K562 (cell line): ENCODE measurements at regions not wholly inside any gene's neighbourhood (a gene's known extent, or its start where the extent isn't known, plus 50 kb on each side); places are given as distances from the start of the nearest gene placed in this dataset.

Source experiments
- ATAC-seq: fragments of 200-7000 bp; cut with Tn5 transposase; 3 replicates; pipeline ENCODE4 v1.9.1; 2020; ENCODE audit warnings: moderate library complexity
- BruUV-seq: library from RNA; stranded (reverse); fragments of 400-500 nt; replicated peaks from 2 replicates; lab custom pipeline; 2021; lab: Mats Ljungman, UMichigan
- CTCF ChIA-PET: fragments of 300-600 bp; formaldehyde crosslinking; extraction: SDS; loops from one replicate; lab custom pipeline; 2021; ENCODE audit warnings: low intra/inter-chr PET ratio; lab: Yijun Ruan, JAX
- POLR2A ChIA-PET: fragments of 300-600, 350-650 bp; sonication (Branson Sonifier 250); formaldehyde crosslinking; extraction: SDS; loops from one replicate; lab custom pipeline; 2021; ENCODE audit warnings: antibody characterized with exemption, inconsistent platforms; lab: Yijun Ruan, JAX
- DNase-seq, 4 experiments: peaks; one replicate each; pipeline versions ENCODE4 v3.0.0 to v3.0.0-alpha.2; 2011 to 2018; ENCODE audit warnings: low spot score in 3 of 4, mixed read lengths in 3 of 4; ENCODE audit errors: extremely low read depth in 1 of 4
- FAIRE-seq: peaks from 2 replicates; lab custom pipeline; 2011; peaks lifted over from hg19 to GRCh38; lab: Jason Lieb, UNC
- H2AFZ ChIP-seq: 2 replicates; pipeline ENCODE4 v1.6.0; 2011; ENCODE audit warnings: low read depth, low read length, control low read depth, inconsistent platforms
- H3K27ac ChIP-seq: fragments of 200-600 bp; 3 replicates; pipeline ENCODE4 v1.8.0; 2011; ENCODE audit warnings: low read depth, mild to moderate bottlenecking, control low read depth, inconsistent platforms, low read length, moderate library complexity, mixed read lengths; ENCODE audit errors: extremely low read depth
- H3K27me3 ChIP-seq, 2 experiments: fragments of 300-600 bp in 1 of 2; 2 replicates in 1 of 2; 3 replicates in 1 of 2; pipeline versions ENCODE4 v1.6.0 to v1.8.0; 2011; ENCODE audit warnings: inconsistent platforms in 2 of 2, low read length in 2 of 2, mild to moderate bottlenecking in 1 of 2, mixed read lengths in 1 of 2, moderate library complexity in 1 of 2; ENCODE audit not compliant: control insufficient read depth in 2 of 2, insufficient read depth in 2 of 2
- H3K36me3 ChIP-seq: fragments of 300-600 bp; 3 replicates; pipeline ENCODE4 v1.8.0; 2011; ENCODE audit warnings: mild to moderate bottlenecking, low read length, inconsistent platforms; ENCODE audit not compliant: control insufficient read depth, insufficient read depth
- H3K4me1 ChIP-seq, 2 experiments: fragments of 200-600 bp in 1 of 2; replicated peaks in 1 of 2; 2 replicates in 1 of 2; 3 replicates in 1 of 2; pipeline versions ENCODE4 v1.5.1 to v1.8.0; 2011; ENCODE audit warnings: inconsistent platforms in 2 of 2, low read length in 2 of 2, mild to moderate bottlenecking in 1 of 2, mixed read lengths in 1 of 2, moderate library complexity in 1 of 2; ENCODE audit not compliant: control insufficient read depth in 2 of 2, insufficient read depth in 2 of 2
- H3K4me2 ChIP-seq: 2 replicates; pipeline ENCODE4 v1.6.1; 2011; ENCODE audit warnings: low read length, control low read depth, inconsistent platforms, mixed read lengths; ENCODE audit not compliant: insufficient read depth
- H3K4me3 ChIP-seq: fragments of 200-600 bp; sonication (generic), shearing (Covaris generic); 2 replicates; pipeline ENCODE4 v1.5.1; 2016; ENCODE audit warnings: control low read depth, inconsistent platforms
- H3K79me2 ChIP-seq: fragments of 200-600 bp; 3 replicates; pipeline ENCODE4 v1.8.0; 2011; ENCODE audit warnings: low read length, inconsistent platforms; ENCODE audit not compliant: control insufficient read depth, insufficient read depth
- H3K9ac ChIP-seq, 2 experiments: 2 replicates each; pipeline versions ENCODE4 v1.6.0 to v1.6.1; 2011; ENCODE audit warnings: low read depth in 2 of 2, low read length in 2 of 2, control low read depth in 1 of 2, inconsistent platforms in 1 of 2, mild to moderate bottlenecking in 1 of 2, mixed read lengths in 1 of 2; ENCODE audit not compliant: insufficient read depth in 1 of 2
- H3K9me1 ChIP-seq: one replicate; pipeline ENCODE4 v1.6.0; 2011; ENCODE audit warnings: inconsistent platforms, mild to moderate bottlenecking, low read length, moderate library complexity; ENCODE audit not compliant: control insufficient read depth, insufficient read depth
- H3K9me3 ChIP-seq: replicated peaks from 2 replicates; pipeline ENCODE4 v1.5.1; 2011; ENCODE audit warnings: low read depth, low read length, inconsistent platforms; ENCODE audit not compliant: control insufficient read depth, insufficient read depth
- H4K20me1 ChIP-seq: replicated peaks from 2 replicates; pipeline ENCODE4 v1.6.1; 2011; ENCODE audit warnings: low read length, inconsistent platforms, mixed read lengths; ENCODE audit not compliant: control insufficient read depth, insufficient read depth
- KDM2B ChIP-seq: fragments of 250-450 bp; sonication (Bioruptor Pico); IDR thresholded peaks from 2 replicates; pipeline ENCODE4 v1.8.0; 2021; ENCODE audit warnings: mild to moderate bottlenecking, moderate library complexity
- NFXL1 ChIP-seq: fragments of 450-650 bp; formaldehyde crosslinking; IDR thresholded peaks from 2 replicates; pipeline ENCODE4 v1.4.0; 2021; ENCODE audit warnings: mild to moderate bottlenecking
- ZNF274 ChIP-seq: IDR thresholded peaks from 2 replicates; pipeline ENCODE4 v1.6.1; 2011; ENCODE audit warnings: low read depth, mild to moderate bottlenecking, low read length, moderate library complexity, borderline replicate concordance
- ZNF41 ChIP-seq: fragments of 250-450 bp; sonication (Bioruptor Pico); conservative IDR thresholded peaks from 2 replicates; pipeline ENCODE4 v1.4.0; 2020; ENCODE audit warnings: mild to moderate bottlenecking
- ZNF785 ChIP-seq: fragments of 250-450 bp; sonication (Bioruptor Pico); IDR thresholded peaks from 2 replicates; pipeline ENCODE4 v1.4.0; 2020; ENCODE audit warnings: mild to moderate bottlenecking
- WGBS: fragments of 100-300 bp; shearing (Covaris generic); methylation state at CpG from one replicate; pipeline ENCODE4 v1.1.6; 2016; ENCODE audit warnings: low coverage, mixed read lengths; ENCODE audit not compliant: insufficient coverage; ENCODE audit errors: missing lambda C conversion rate; 5-methylcytosine and 5-hydroxymethylcytosine counted together
- in situ Hi-C: fragments of 300-500 bp; cut with MboI; formaldehyde crosslinking; loops from 4 replicates; pipeline ENCODE4 v1.15.0; 2018; ENCODE audit warnings: inconsistent platforms, mixed read lengths
- intact Hi-C: fragments of 100-400 bp; cut with micrococcal nuclease; formaldehyde crosslinking; loops from 2 replicates; pipeline ENCODE4 v1.14.2; 2022
- TF ChIP-seq, protein P1 (sequence below): fragments of 450-650 bp; IDR thresholded peaks from 2 replicates; pipeline ENCODE4 v1.6.1; 2018; ENCODE audit not compliant: partially characterized antibody

GRCh38 chr5:1706021-1706420, 93.6 kb downstream of the MRPL36 start (continued):
- TF ChIP-seq, protein P1, sequence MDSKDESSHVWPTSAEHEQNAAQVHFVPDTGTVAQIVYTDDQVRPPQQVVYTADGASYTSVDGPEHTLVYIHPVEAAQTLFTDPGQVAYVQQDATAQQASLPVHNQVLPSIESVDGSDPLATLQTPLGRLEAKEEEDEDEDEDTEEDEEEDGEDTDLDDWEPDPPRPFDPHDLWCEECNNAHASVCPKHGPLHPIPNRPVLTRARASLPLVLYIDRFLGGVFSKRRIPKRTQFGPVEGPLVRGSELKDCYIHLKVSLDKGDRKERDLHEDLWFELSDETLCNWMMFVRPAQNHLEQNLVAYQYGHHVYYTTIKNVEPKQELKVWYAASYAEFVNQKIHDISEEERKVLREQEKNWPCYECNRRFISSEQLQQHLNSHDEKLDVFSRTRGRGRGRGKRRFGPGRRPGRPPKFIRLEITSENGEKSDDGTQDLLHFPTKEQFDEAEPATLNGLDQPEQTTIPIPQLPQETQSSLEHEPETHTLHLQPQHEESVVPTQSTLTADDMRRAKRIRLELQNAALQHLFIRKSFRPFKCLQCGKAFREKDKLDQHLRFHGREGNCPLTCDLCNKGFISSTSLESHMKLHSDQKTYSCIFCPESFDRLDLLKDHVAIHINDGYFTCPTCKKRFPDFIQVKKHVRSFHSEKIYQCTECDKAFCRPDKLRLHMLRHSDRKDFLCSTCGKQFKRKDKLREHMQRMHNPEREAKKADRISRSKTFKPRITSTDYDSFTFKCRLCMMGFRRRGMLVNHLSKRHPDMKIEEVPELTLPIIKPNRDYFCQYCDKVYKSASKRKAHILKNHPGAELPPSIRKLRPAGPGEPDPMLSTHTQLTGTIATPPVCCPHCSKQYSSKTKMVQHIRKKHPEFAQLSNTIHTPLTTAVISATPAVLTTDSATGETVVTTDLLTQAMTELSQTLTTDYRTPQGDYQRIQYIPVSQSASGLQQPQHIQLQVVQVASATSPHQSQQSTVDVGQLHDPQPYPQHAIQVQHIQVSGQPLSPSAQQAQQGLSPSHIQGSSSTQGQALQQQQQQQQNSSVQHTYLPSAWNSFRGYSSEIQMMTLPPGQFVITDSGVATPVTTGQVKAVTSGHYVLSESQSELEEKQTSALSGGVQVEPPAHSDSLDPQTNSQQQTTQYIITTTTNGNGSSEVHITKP, result no peak
- TF ChIP-seq, all 486 proteins: peak for 0

GRCh38 chr5:1704676-1705075, 95.0 kb downstream of the MRPL36 start:
- BruUV-seq, result no TSS peak
- H3K9me3 ChIP-seq, result no peaks in the 10 kb centered on the region
- no peak for FAIRE-seq
- POLR2A ChIA-PET, result interaction anchor here (0.6 kb wide), 2 partner anchors 12 to 16 kb away, joined by 3 read pairs; no protein-coding TSS in a partner anchor
- WGBS, result 1% methylated on average over 7 of the region's 7 CpGs
- peaks cover 0 to 9% of the 10 kb centered on the region in 2 experiments; a peak in 3 of 5 replicates for H3K4me1 ChIP-seq
- H3K9ac ChIP-seq, result no peak overlapping the region
- peaks cover 67 to 89% of the 10 kb centered on the region in 2 experiments for H3K27me3 ChIP-seq
- no peaks in the 10 kb centered on the region for H3K9me1 ChIP-seq
- H3K4me2 ChIP-seq, result no peak overlapping the region
- no peak overlapping the region for H3K4me3 ChIP-seq
- no peaks in the 10 kb centered on the region for H3K36me3 ChIP-seq
- H3K79me2 ChIP-seq, result no peaks in the 10 kb centered on the region
- peaks cover 18% of the 10 kb centered on the region for H4K20me1 ChIP-seq
- CTCF ChIA-PET, result no interaction called here
- no peak overlapping the region for H3K27ac ChIP-seq
- TF ChIP-seq NFXL1 (CRISPR knock-in tag), result no peak
- no peak for TF ChIP-seq ZNF41 (CRISPR knock-in tag)
- TF ChIP-seq KDM2B (CRISPR knock-in tag), result no peak
- no peak for TF ChIP-seq ZNF785 (CRISPR knock-in tag)
- TF ChIP-seq ZNF274, result no peak
- TF ChIP-seq, all 486 proteins: peak for 0
- no peak overlapping the region for H2AFZ ChIP-seq
- DNase-seq (no peak), ATAC-seq (no peak)
- intact Hi-C loops (no loop called here), in situ Hi-C loops (no loop called here)
